CD4-positive, alpha-beta memory T cell (primary cell): ENCODE measurements at regions not wholly inside any gene's neighbourhood (a gene's known extent, or its start where the extent isn't known, plus 50 kb on each side); places are given as distances from the start of the nearest gene placed in this dataset.

Experiments
- CTCF ChIA-PET: fragments of 350-600 bp; sonication (Branson Sonifier 250); formaldehyde crosslinking; loops from one replicate; lab custom pipeline; 2021; ENCODE audit warnings: inconsistent platforms; ENCODE audit not compliant: partially characterized antibody; lab: Charles Lee
- POLR2A ChIA-PET: fragments of 350-600 bp; sonication (Branson Sonifier 250); formaldehyde crosslinking; loops from one replicate; lab custom pipeline; 2021; ENCODE audit not compliant: partially characterized antibody; lab: Charles Lee
- DNase-seq, 5 donors: peaks; one replicate each; pipeline versions ENCODE4 v3.0.0 to v3.0.0-alpha.2; 2020 to 2022; ENCODE audit warnings: mixed read lengths in 1 of 5
- H3K27ac ChIP-seq: one replicate; pipeline ENCODE4 v1.7.0; 2013; ENCODE audit warnings: low read depth, low read length
- H3K27me3 ChIP-seq: 2 replicates; pipeline ENCODE4 v1.7.0; 2013; ENCODE audit warnings: mild to moderate bottlenecking, low read length, moderate library complexity; ENCODE audit not compliant: insufficient read depth
- H3K36me3 ChIP-seq: 2 replicates; pipeline ENCODE4 v1.7.0; 2013; ENCODE audit warnings: mild to moderate bottlenecking, low read length, moderate library complexity; ENCODE audit not compliant: insufficient read depth
- H3K4me1 ChIP-seq: 2 replicates; pipeline ENCODE4 v1.7.0; 2013; ENCODE audit warnings: mild to moderate bottlenecking, low read length, moderate library complexity; ENCODE audit not compliant: insufficient read depth
- H3K4me3 ChIP-seq, 2 donors: one replicate each; pipeline ENCODE4 v1.7.0; 2013; ENCODE audit warnings: low read length in 2 of 2, mild to moderate bottlenecking in 1 of 2
- H3K9me3 ChIP-seq, 2 donors: one replicate each; pipeline ENCODE4 v1.7.0; 2013; ENCODE audit warnings: low read length in 2 of 2, control low read depth in 1 of 2; ENCODE audit not compliant: control insufficient read depth in 1 of 2
- H3K27ac Mint-ChIP-seq, 7 donors: one replicate each; pipeline ENCODE4 v1.8.0; 2020 to 2021; ENCODE audit warnings: mixed read lengths in 7 of 7, mild to moderate bottlenecking in 6 of 7, inconsistent platforms in 3 of 7, moderate library complexity in 3 of 7
- H3K27me3 Mint-ChIP-seq, 2 donors: one replicate each; pipeline ENCODE4 v1.8.0; 2020 to 2021; ENCODE audit warnings: mixed read lengths in 2 of 2
- H3K36me3 Mint-ChIP-seq, 2 donors: one replicate each; pipeline ENCODE4 v1.8.0; 2020 to 2021; ENCODE audit warnings: mixed read lengths in 2 of 2, inconsistent platforms in 1 of 2, mild to moderate bottlenecking in 1 of 2
- H3K4me1 Mint-ChIP-seq, 4 donors: one replicate each; pipeline ENCODE4 v1.8.0; 2020 to 2021; ENCODE audit warnings: mixed read lengths in 4 of 4, mild to moderate bottlenecking in 1 of 4
- H3K4me3 Mint-ChIP-seq, 8 donors: one replicate each; pipeline ENCODE4 v1.8.0; 2020 to 2021; ENCODE audit warnings: mixed read lengths in 8 of 8, mild to moderate bottlenecking in 7 of 8, moderate library complexity in 6 of 8, inconsistent platforms in 3 of 8
- H3K9me3 Mint-ChIP-seq, 8 donors: one replicate each; pipeline ENCODE4 v1.8.0; 2020 to 2021; ENCODE audit warnings: mixed read lengths in 8 of 8, mild to moderate bottlenecking in 5 of 8, inconsistent platforms in 3 of 8, moderate library complexity in 1 of 8
- intact Hi-C: fragments of 100-400 bp; cut with micrococcal nuclease; formaldehyde crosslinking; loops from one replicate; pipeline ENCODE4 v1.15.1; 2023

DNA sequence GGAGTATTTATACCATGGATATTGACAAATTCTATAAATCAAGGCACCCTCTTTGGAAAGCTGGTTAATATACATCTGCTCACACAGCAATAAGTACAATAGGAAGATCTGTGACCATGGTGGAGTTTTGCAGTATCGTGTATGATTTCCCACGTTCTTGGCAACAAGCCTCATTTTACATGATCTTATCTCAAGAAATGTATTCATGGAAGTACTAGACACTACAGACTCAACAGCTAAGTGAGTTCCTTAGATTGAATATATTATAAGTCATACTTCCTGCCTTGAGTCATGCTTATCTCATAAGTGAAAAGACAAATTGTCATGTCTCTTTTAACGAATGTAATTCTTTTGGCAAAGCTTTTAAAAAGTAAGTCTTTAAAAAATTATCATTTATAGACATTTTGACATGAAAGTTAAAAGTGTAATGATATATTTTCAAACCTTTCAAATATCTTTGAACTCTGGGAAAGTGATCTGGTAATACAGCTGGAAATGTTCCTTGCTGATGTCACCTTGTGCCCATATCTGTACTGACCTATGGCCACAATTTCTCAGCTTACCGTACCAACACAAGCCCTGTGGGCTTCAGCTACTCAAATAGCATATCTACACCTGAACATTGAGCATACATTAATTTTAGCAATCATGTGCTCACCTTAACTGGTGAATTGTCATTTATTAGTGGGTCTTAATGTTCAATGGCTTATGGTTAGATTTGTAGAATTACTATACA, 130.3 kb upstream of the TMC3 start:
- H3K9me3 ChIP-seq = no peaks in the 10 kb centered on the region
- H3K9me3 Mint-ChIP-seq = peaks cover 0 to 2% (median 0%) of the 10 kb centered on the region in 8 donors
- H3K27me3 Mint-ChIP-seq = peaks cover 5 to 7% of the 10 kb centered on the region in 2 donors
- no peaks in the 10 kb centered on the region for H3K27me3 ChIP-seq
- no peaks in the 10 kb centered on the region for H3K36me3 Mint-ChIP-seq
- POLR2A ChIA-PET = no interaction called here
- no peaks in the 10 kb centered on the region for H3K4me1 ChIP-seq
- no peak overlapping the region for H3K4me3 Mint-ChIP-seq
- no peaks in the 10 kb centered on the region for H3K4me1 Mint-ChIP-seq
- no peak for DNase-seq
- no peak overlapping the region for H3K4me3 ChIP-seq
- no peak overlapping the region for H3K27ac Mint-ChIP-seq
- H3K36me3 ChIP-seq = no peaks in the 10 kb centered on the region
- intact Hi-C loops = no loop called here
- H3K27ac ChIP-seq = no peak overlapping the region
- CTCF ChIA-PET = no interaction called here

DNA sequence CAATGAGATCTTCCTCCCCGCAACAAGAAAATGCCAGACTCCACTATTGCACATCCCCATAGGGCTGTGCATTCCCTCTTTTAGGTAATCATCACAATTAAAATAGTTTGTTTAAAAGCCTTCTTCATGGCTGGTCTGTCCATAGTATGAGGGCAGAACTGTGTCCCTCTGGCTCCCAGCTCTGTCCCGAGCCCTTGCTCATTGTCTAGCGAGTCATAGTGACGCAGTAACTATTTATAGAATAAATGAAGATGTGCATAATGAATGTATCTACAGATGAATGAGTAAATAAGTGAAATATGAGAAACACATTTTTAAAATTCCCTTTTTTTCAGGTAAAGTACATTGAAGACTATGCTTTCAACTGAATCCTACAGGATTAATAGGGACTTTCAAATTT, 128.4 kb upstream of the TMC3 start:
- H3K27ac Mint-ChIP-seq = no peak overlapping the region
- no peaks in the 10 kb centered on the region for H3K36me3 Mint-ChIP-seq
- no peak overlapping the region for H3K4me3 Mint-ChIP-seq
- no peak for DNase-seq
- no peaks in the 10 kb centered on the region for H3K4me1 ChIP-seq
- H3K9me3 Mint-ChIP-seq = peaks cover 0 to 2% (median 0%) of the 10 kb centered on the region in 8 donors
- no peaks in the 10 kb centered on the region for H3K27me3 ChIP-seq
- peaks cover 9 to 11% of the 10 kb centered on the region in 2 donors for H3K27me3 Mint-ChIP-seq
- no peak overlapping the region for H3K27ac ChIP-seq
- no peak overlapping the region for H3K4me3 ChIP-seq
- no peaks in the 10 kb centered on the region for H3K4me1 Mint-ChIP-seq
- no peaks in the 10 kb centered on the region for H3K36me3 ChIP-seq
- no peaks in the 10 kb centered on the region for H3K9me3 ChIP-seq
- intact Hi-C loops = no loop called here
- ChIA-PET POLR2A (no interaction called here), CTCF (no interaction called here)

DNA sequence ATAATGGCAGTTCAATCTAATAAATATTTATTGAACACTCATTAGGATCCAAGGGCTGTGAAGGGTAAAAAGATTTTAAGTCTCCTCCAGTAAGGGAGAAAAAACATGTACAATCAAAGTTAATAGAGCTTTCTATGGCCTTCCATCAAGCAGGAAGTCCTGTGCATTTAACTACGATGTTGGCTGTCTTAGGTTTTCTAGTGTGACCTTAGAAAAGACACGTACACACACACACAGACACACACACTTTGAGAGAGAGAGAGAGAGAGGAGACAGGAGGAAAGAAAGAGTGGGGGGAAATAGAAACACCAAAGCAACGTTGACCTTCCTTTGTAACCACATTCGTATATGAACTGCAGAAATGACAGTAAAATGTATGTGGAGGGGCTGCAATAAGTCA, 126.1 kb upstream of the TMC3 start:
- Mint-ChIP-seq H3K36me3 (no peaks in the 10 kb centered on the region), H3K4me1 (no peaks in the 10 kb centered on the region), H3K27ac (no peak overlapping the region), H3K4me3 (no peak overlapping the region), H3K27me3 (peaks cover 8 to 12% of the 10 kb centered on the region in 2 donors), H3K9me3 (peaks cover 0 to 2% (median 0%) of the 10 kb centered on the region in 8 donors)
- H3K27me3 ChIP-seq = no peaks in the 10 kb centered on the region
- DNase-seq = no peak
- H3K4me1 ChIP-seq = no peaks in the 10 kb centered on the region
- POLR2A ChIA-PET = no interaction called here
- no peak overlapping the region for H3K4me3 ChIP-seq
- H3K27ac ChIP-seq = no peak overlapping the region
- H3K9me3 ChIP-seq = no peaks in the 10 kb centered on the region
- no peaks in the 10 kb centered on the region for H3K36me3 ChIP-seq
- CTCF ChIA-PET = no interaction called here
- intact Hi-C loops = no loop called here

DNA sequence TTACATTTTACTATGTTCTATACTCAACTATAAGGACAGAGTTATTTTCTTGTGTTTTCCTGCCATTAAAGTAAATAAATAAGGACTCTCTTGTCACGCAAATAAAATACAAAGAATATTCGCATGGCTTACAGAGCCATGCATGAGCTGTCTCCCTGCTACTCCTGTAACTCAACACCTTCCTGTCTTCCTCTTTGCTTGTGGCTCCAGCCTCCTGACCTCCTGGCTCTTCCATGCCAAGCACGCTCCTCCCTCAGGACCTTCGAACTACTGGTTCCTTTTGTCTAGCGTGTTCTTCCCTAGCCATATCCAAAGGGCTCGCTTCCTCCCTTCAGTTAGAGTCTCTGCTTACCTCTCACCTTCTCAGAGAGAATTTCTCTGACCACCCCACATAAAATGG, 124.3 kb upstream of the TMC3 start:
- intact Hi-C loops = no loop called here
- H3K9me3 Mint-ChIP-seq = peaks cover 0 to 2% (median 0%) of the 10 kb centered on the region in 8 donors
- no peak for DNase-seq
- Histone ChIP-seq H3K4me3 (no peak overlapping the region), H3K36me3 (no peaks in the 10 kb centered on the region), H3K9me3 (no peaks in the 10 kb centered on the region), H3K4me1 (no peaks in the 10 kb centered on the region), H3K27ac (no peak overlapping the region), H3K27me3 (no peaks in the 10 kb centered on the region)
- CTCF ChIA-PET = no interaction called here
- no peaks in the 10 kb centered on the region for H3K36me3 Mint-ChIP-seq
- no peak overlapping the region for H3K27ac Mint-ChIP-seq
- no peaks in the 10 kb centered on the region for H3K4me1 Mint-ChIP-seq
- H3K27me3 Mint-ChIP-seq = peaks cover 9 to 11% of the 10 kb centered on the region in 2 donors
- POLR2A ChIA-PET = no interaction called here
- H3K4me3 Mint-ChIP-seq = no peak overlapping the region

DNA sequence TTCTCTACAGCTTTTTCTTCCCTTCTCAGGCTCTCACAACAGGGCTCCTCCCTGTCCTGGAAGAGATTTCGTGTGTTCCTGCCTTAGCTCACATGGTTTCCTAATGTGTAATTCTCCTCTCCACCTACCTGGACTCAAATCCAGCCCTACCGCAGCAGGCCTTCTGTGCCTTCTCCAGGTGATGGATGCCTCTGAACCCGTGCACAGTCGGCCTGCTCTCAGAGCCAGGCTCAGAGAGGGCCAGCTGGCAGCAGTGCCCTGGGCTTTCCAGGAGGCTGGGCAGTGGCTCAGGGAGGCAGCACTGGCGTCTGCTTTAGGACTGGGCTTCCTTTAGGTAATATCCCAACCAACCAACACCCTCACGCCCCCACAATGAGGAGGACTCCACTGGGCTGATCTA, 123.2 kb upstream of the TMC3 start:
- intact Hi-C loops = no loop called here
- Mint-ChIP-seq H3K27me3 (peaks cover 9 to 11% of the 10 kb centered on the region in 2 donors), H3K9me3 (peaks cover 0 to 2% (median 0%) of the 10 kb centered on the region in 8 donors), H3K27ac (no peak overlapping the region), H3K36me3 (no peaks in the 10 kb centered on the region), H3K4me3 (peak overlapping the region in 1 of 8 donors; percentile 18), H3K4me1 (no peaks in the 10 kb centered on the region)
- H3K27me3 ChIP-seq = no peaks in the 10 kb centered on the region
- DNase-seq = no peak
- no peaks in the 10 kb centered on the region for H3K4me1 ChIP-seq
- ChIA-PET CTCF (no interaction called here), POLR2A (no interaction called here)
- H3K9me3 ChIP-seq = no peaks in the 10 kb centered on the region
- no peak overlapping the region for H3K27ac ChIP-seq
- no peaks in the 10 kb centered on the region for H3K36me3 ChIP-seq
- no peak overlapping the region for H3K4me3 ChIP-seq

DNA sequence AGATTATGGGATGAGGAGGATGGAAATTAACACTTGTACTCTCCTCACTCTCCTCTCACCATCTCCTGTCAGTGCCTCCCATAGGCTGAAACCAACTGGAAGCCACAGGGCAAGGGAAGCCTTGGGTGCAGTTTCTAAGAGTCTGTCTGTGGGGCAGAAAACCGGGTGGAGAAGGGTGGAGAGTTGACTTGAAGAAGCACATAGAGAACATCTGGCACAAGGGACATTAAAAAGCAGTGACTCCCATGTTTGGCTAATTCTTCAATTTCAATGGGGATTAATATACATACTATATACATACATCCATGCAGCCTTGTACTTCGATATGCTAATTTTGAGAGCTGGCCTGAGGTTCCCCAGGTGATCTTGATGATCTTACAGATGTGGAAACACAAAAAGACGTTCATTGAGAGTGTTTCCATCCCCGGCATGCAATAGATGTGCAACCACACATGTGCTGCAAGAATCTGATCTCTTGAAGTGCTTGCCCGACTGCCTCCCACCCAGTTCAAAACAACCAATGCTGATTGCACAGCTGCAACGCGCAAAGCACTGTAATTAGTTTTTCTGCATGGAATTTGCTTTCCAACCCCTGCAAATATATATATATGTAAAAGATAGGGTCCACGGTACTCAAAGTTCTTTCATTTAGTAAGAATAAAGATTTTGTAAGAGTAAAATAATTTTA, 121.9 kb upstream of the TMC3 start:
- intact Hi-C loops = no loop called here
- Mint-ChIP-seq H3K36me3 (no peaks in the 10 kb centered on the region), H3K4me1 (no peaks in the 10 kb centered on the region), H3K4me3 (no peak overlapping the region), H3K27me3 (peaks cover 15 to 16% of the 10 kb centered on the region in 2 donors), H3K27ac (no peak overlapping the region), H3K9me3 (peaks cover 0 to 2% (median 0%) of the 10 kb centered on the region in 8 donors)
- no peak for DNase-seq
- no peaks in the 10 kb centered on the region for H3K4me1 ChIP-seq
- H3K9me3 ChIP-seq = no peaks in the 10 kb centered on the region
- H3K4me3 ChIP-seq = no peak overlapping the region
- no peaks in the 10 kb centered on the region for H3K36me3 ChIP-seq
- POLR2A ChIA-PET = no interaction called here
- H3K27ac ChIP-seq = no peak overlapping the region
- no peaks in the 10 kb centered on the region for H3K27me3 ChIP-seq
- CTCF ChIA-PET = no interaction called here

DNA sequence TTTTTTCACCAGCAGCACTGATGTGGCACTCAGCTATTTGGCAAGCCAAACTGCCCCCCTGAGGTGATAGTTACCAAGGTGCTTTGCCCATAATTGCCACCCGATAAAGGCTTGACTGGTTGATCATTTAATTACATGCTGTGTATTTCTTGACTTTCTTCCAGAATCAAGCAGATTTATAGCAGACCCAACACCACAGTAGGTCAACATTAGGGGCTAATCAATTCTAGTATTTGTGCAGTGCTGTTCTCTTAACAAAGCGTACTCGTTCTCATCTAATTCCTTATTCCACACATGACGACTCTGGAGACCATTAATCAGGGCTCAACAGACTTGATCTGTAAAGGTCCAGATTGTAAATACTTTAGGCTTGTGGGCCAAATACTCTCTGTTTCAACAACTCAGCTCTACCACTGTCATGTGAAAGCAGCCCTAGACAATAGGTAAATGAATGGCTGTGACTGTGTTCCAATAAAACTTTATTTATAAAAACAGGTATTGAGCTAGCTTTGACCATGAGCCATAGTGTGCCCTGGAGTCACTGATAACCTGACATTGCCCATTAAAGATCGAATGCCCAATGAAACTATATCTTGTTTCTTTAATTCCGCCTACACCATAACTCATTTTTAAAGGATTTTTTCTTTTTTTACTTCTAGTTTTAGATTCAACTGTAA, 119.1 kb upstream of the TMC3 start:
- ChIA-PET CTCF (interaction anchor here (3.3 kb wide), 1 partner anchor 12 kb away, joined by 15 read pairs; no protein-coding TSS in a partner anchor), POLR2A (no interaction called here)
- no peak for DNase-seq

More for the DNA sequence above, 119.1 kb upstream of the TMC3 start:
- no peak overlapping the region for H3K4me3 ChIP-seq
- no peaks in the 10 kb centered on the region for H3K4me1 ChIP-seq
- no peak overlapping the region for H3K27ac Mint-ChIP-seq
- H3K36me3 Mint-ChIP-seq = no peaks in the 10 kb centered on the region
- H3K27ac ChIP-seq = no peak overlapping the region
- no peaks in the 10 kb centered on the region for H3K27me3 ChIP-seq
- intact Hi-C loops = no loop called here
- H3K9me3 ChIP-seq = no peaks in the 10 kb centered on the region
- peaks cover 16% of the 10 kb centered on the region in 2 donors for H3K27me3 Mint-ChIP-seq
- no peaks in the 10 kb centered on the region for H3K4me1 Mint-ChIP-seq
- H3K36me3 ChIP-seq = no peaks in the 10 kb centered on the region
- no peaks in the 10 kb centered on the region for H3K9me3 Mint-ChIP-seq
- H3K4me3 Mint-ChIP-seq = no peak overlapping the region
